Vagina (tissue), 2 donors: ENCODE measurements at regions not wholly inside any gene's neighbourhood (a gene's known extent, or its start where the extent isn't known, plus 50 kb on each side); places are given as distances from the start of the nearest gene placed in this dataset.

Experiments used
- DNase-seq, 2 donors: peaks; one replicate each; pipeline ENCODE4 v3.0.0-alpha.2; 2017; ENCODE audit errors: extremely low spot score in 2 of 2
- H3K27ac ChIP-seq: fragments of 200-600 bp; sonication (generic); one replicate; pipeline ENCODE4 v1.5.1; 2019
- H3K27me3 ChIP-seq: fragments of 200-600 bp; sonication (generic); one replicate; pipeline ENCODE4 v1.5.1; 2019
- H3K36me3 ChIP-seq, 2 donors: fragments of 200-600 bp; sonication (generic); one replicate each; pipeline ENCODE4 v1.5.1; 2017 to 2019
- H3K4me1 ChIP-seq: fragments of 200-600 bp; sonication (generic); one replicate; pipeline ENCODE4 v1.5.1; 2019
- H3K4me3 ChIP-seq, 2 donors: fragments of 200-600 bp; sonication (generic); 1 replicate in 1 of 2; 2 replicates in 1 of 2; pipeline ENCODE4 v1.5.1; 2016 to 2019
- H3K9me3 ChIP-seq: fragments of 200-600 bp; sonication (generic); one replicate; pipeline ENCODE4 v1.5.1; 2019
- POLR2A ChIP-seq, 2 donors: fragments of 450-650 bp; IDR thresholded peaks; one replicate each; pipeline ENCODE4 v1.6.1; 2017; ENCODE audit warnings: antibody characterized with exemption in 2 of 2, mild to moderate bottlenecking in 2 of 2, moderate library complexity in 2 of 2
- POLR2AphosphoS5 ChIP-seq, 2 donors: sonication (generic); formaldehyde crosslinking; IDR thresholded peaks; one replicate each; pipeline ENCODE4 v1.9.0; 2017; ENCODE audit warnings: antibody characterized with exemption in 2 of 2, mild to moderate bottlenecking in 2 of 2, low read depth in 1 of 2; ENCODE audit not compliant: insufficient read depth in 1 of 2
- intact Hi-C: fragments of 100-400 bp; cut with DNase I; formaldehyde crosslinking; loops from one replicate; pipeline ENCODE4 v1.15.1; 2023
- TF ChIP-seq, protein P1 (sequence below), 3 experiments: fragments of 450-650 bp in 2 of 3; fragments of 200-600 bp in 1 of 3; sonication (generic) in 1 of 3; IDR thresholded peaks; one replicate each; pipeline ENCODE4 v1.5.1; 2017 to 2019; ENCODE audit warnings: antibody characterized with exemption in 3 of 3, mild to moderate bottlenecking in 2 of 3, moderate library complexity in 2 of 3

DNA sequence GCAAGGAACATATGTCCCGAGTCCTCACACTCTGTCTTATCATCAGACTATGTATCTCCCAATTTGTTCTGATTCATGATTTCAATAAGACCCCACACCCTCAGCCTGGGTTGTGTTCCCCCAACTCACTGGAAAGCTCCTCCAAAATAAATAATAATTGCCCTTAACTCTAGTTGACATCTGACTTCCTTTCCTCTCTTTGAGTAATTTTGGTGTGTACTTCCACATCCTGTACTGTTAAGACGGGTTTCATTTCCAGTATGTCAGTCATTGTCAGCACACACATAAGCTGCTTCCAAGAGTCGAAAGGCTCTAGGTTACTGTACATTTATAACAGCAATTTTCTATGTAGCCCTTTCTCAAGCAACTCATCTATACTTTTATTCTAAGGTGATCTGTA is 52.2 kb upstream of the C1QTNF7 start:
- Histone ChIP-seq H3K27ac (peak overlapping the region; percentile 47), H3K4me1 (peaks cover 29% of the 10 kb centered on the region)
- intact Hi-C loops: no loop called here

DNA sequence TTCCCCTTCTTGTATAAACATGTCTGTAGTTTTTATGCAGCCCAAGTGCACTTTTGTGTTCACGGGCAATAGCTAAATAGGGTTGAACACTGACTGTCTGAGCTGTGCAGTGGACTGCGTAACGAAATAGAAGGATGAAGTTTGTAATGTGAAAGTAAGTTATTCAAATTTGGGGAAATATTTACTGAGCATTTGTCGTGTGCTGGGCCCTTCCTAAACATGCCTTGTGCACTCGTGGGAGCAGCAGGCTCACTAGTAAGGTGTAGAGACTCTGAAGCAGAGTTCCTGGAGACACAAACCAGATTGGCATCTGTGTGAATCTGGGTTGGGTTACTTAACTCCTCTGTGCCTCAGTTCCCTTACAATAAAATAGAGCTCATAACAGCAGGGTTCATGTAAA is 51.7 kb upstream of the C1QTNF7 start:
- peaks cover 24% of the 10 kb centered on the region for H3K4me1 ChIP-seq
- H3K9me3 ChIP-seq: no peaks in the 10 kb centered on the region
- H3K4me3 ChIP-seq: no peak overlapping the region
- intact Hi-C loops: no loop called here
- H3K27me3 ChIP-seq: no peaks in the 10 kb centered on the region
- peak overlapping the region; percentile 47 for H3K27ac ChIP-seq
- H3K36me3 ChIP-seq: no peaks in the 10 kb centered on the region
- TF ChIP-seq POLR2A (IDR thresholded peaks at IDR 0.05) (no peak), POLR2AphosphoS5 (IDR thresholded peaks at IDR 0.05; ENCODE audit: insufficient read depth in 1 of 2, low read depth in 1 of 2) (no peak)
- TF ChIP-seq, protein P1, sequence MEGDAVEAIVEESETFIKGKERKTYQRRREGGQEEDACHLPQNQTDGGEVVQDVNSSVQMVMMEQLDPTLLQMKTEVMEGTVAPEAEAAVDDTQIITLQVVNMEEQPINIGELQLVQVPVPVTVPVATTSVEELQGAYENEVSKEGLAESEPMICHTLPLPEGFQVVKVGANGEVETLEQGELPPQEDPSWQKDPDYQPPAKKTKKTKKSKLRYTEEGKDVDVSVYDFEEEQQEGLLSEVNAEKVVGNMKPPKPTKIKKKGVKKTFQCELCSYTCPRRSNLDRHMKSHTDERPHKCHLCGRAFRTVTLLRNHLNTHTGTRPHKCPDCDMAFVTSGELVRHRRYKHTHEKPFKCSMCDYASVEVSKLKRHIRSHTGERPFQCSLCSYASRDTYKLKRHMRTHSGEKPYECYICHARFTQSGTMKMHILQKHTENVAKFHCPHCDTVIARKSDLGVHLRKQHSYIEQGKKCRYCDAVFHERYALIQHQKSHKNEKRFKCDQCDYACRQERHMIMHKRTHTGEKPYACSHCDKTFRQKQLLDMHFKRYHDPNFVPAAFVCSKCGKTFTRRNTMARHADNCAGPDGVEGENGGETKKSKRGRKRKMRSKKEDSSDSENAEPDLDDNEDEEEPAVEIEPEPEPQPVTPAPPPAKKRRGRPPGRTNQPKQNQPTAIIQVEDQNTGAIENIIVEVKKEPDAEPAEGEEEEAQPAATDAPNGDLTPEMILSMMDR (IDR thresholded peaks at IDR 0.05): no peak
- no peak for DNase-seq

More for the DNA sequence above, 52.2 kb upstream of the C1QTNF7 start:
- DNase-seq: no peak
- TF ChIP-seq, protein P1 (IDR thresholded peaks at IDR 0.05): no peak
- TF ChIP-seq POLR2A (IDR thresholded peaks at IDR 0.05): no peak
- TF ChIP-seq POLR2AphosphoS5 (IDR thresholded peaks at IDR 0.05; ENCODE audit: insufficient read depth in 1 of 2, low read depth in 1 of 2): no peak
- H3K9me3 ChIP-seq: no peaks in the 10 kb centered on the region
- no peak overlapping the region for H3K4me3 ChIP-seq
- no peaks in the 10 kb centered on the region for H3K36me3 ChIP-seq
- H3K27me3 ChIP-seq: no peaks in the 10 kb centered on the region

DNA sequence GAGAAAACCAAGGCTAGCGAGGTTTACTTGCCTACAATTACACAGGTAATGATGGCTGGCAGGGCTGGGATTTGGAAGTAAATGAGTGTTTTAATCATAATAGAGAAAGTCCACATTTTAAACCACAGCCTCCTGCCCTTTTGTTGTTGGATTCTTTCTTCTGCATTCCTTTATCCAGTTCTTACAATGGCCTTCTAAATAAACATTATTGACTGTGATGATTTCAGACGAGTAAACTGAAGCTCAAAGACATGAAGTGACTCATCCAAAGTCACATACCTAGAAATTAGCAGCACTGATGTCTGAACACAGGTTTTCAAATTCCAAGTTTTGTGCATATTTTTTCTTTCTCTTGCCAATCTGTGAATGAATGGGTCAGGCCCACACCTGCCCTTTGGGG is 51.2 kb upstream of the C1QTNF7 start:
- no peak for DNase-seq
- TF ChIP-seq POLR2A (IDR thresholded peaks at IDR 0.05): no peak
- TF ChIP-seq, protein P1 (IDR thresholded peaks at IDR 0.05): no peak
- no peak for TF ChIP-seq POLR2AphosphoS5 (IDR thresholded peaks at IDR 0.05; ENCODE audit: insufficient read depth in 1 of 2, low read depth in 1 of 2)
- H3K27me3 ChIP-seq: no peaks in the 10 kb centered on the region
- H3K27ac ChIP-seq: peak overlapping the region; percentile 47
- intact Hi-C loops: no loop called here
- no peaks in the 10 kb centered on the region for H3K36me3 ChIP-seq
- peaks cover 25% of the 10 kb centered on the region for H3K4me1 ChIP-seq
- no peaks in the 10 kb centered on the region for H3K9me3 ChIP-seq
- no peak overlapping the region for H3K4me3 ChIP-seq
